CD14-positive monocyte (primary cell): ENCODE measurements at regions not wholly inside any gene's neighbourhood (a gene's known extent, or its start where the extent isn't known, plus 50 kb on each side); places are given as distances from the start of the nearest gene placed in this dataset.

Experiments used
- DNase-seq, 3 donors: peaks; one replicate each; pipeline ENCODE4 v3.0.0-alpha.2; 2011 to 2022
- H2AFZ ChIP-seq: 2 replicates; pipeline ENCODE4 v1.6.0; 2012; ENCODE audit warnings: mild to moderate bottlenecking, low read depth, low read length, inconsistent platforms; ENCODE audit not compliant: insufficient read depth, poor library complexity, severe bottlenecking
- H3K27ac ChIP-seq, 2 donors: 1 replicate in 1 of 2; 2 replicates in 1 of 2; pipeline ENCODE4 v1.5.1; 2012 to 2013; ENCODE audit warnings: low read length in 2 of 2, control low read depth in 1 of 2, inconsistent platforms in 1 of 2, low read depth in 1 of 2, mild to moderate bottlenecking in 1 of 2
- H3K27me3 ChIP-seq, 2 donors: one replicate each; pipeline versions ENCODE4 v1.6.0 to v1.6.1; 2011 to 2013; ENCODE audit warnings: low read length in 2 of 2; ENCODE audit not compliant: control insufficient read depth in 2 of 2, insufficient read depth in 2 of 2
- H3K36me3 ChIP-seq, 2 donors: replicated peaks in 1 of 2; 1 replicate in 1 of 2; 2 replicates in 1 of 2; pipeline versions ENCODE4 v1.5.1 to v1.6.1; 2012 to 2013; ENCODE audit warnings: low read length in 2 of 2, control low read depth in 1 of 2, inconsistent platforms in 1 of 2, mild to moderate bottlenecking in 1 of 2; ENCODE audit not compliant: insufficient read depth in 2 of 2, control insufficient read depth in 1 of 2
- H3K4me1 ChIP-seq, 2 donors: 1 replicate in 1 of 2; 2 replicates in 1 of 2; pipeline versions ENCODE4 v1.5.1 to v1.6.1; 2012 to 2013; ENCODE audit warnings: low read length in 2 of 2, control low read depth in 1 of 2, inconsistent platforms in 1 of 2, mild to moderate bottlenecking in 1 of 2, moderate library complexity in 1 of 2; ENCODE audit not compliant: insufficient read depth in 2 of 2, control insufficient read depth in 1 of 2
- H3K4me2 ChIP-seq: replicated peaks from 2 replicates; pipeline ENCODE3; 2012; ENCODE audit warnings: low read length, moderate library complexity, mild to moderate bottlenecking; ENCODE audit not compliant: poor library complexity, severe bottlenecking; ENCODE audit errors: extremely low read depth
- H3K4me3 ChIP-seq, 3 experiments: fragments of 200-600 bp in 1 of 3; sonication (generic) in 1 of 3; replicated peaks in 1 of 3; 1 replicate in 2 of 3; 2 replicates in 1 of 3; pipeline ENCODE4 v1.5.1; 2011 to 2013; ENCODE audit warnings: low read length in 3 of 3, mild to moderate bottlenecking in 3 of 3, control low read depth in 2 of 3, low read depth in 2 of 3, inconsistent platforms in 1 of 3, moderate library complexity in 1 of 3
- H3K79me2 ChIP-seq: 2 replicates; pipeline ENCODE4 v1.6.0; 2012; ENCODE audit warnings: mild to moderate bottlenecking, control low read depth, inconsistent platforms, low read length, moderate library complexity; ENCODE audit not compliant: insufficient read depth
- H3K9ac ChIP-seq: 2 replicates; pipeline ENCODE4 v1.6.0; 2017; ENCODE audit warnings: low read length, mild to moderate bottlenecking; ENCODE audit not compliant: insufficient read depth, poor library complexity, severe bottlenecking
- H3K9me3 ChIP-seq, 2 donors: replicated peaks in 1 of 2; 1 replicate in 1 of 2; 2 replicates in 1 of 2; pipeline versions ENCODE4 v1.5.1 to v1.6.1; 2012 to 2013; ENCODE audit warnings: low read length in 2 of 2, control low read depth in 1 of 2; ENCODE audit not compliant: control insufficient read depth in 1 of 2, insufficient read depth in 1 of 2
- H4K20me1 ChIP-seq: 2 replicates; pipeline ENCODE4 v1.6.0; 2012; ENCODE audit warnings: mild to moderate bottlenecking, low read length, control low read depth, moderate library complexity; ENCODE audit not compliant: insufficient read depth
- H3K27ac Mint-ChIP-seq, 7 donors: one replicate each; pipeline ENCODE4 v1.8.0; 2020; ENCODE audit warnings: mild to moderate bottlenecking in 7 of 7, mixed read lengths in 7 of 7, moderate library complexity in 6 of 7, inconsistent platforms in 2 of 7
- H3K27me3 Mint-ChIP-seq, 3 donors: one replicate each; pipeline ENCODE4 v1.8.0; 2021 to 2022; ENCODE audit warnings: low read depth in 3 of 3, mild to moderate bottlenecking in 3 of 3, mixed read lengths in 3 of 3, moderate library complexity in 3 of 3, inconsistent platforms in 1 of 3
- H3K36me3 Mint-ChIP-seq, 2 donors: one replicate each; pipeline ENCODE4 v1.8.0; 2020; ENCODE audit warnings: mixed read lengths in 2 of 2, inconsistent platforms in 1 of 2, mild to moderate bottlenecking in 1 of 2
- H3K4me1 Mint-ChIP-seq: one replicate; pipeline ENCODE4 v1.8.0; 2020; ENCODE audit warnings: mild to moderate bottlenecking, mixed read lengths
- H3K4me3 Mint-ChIP-seq, 2 donors: one replicate each; pipeline ENCODE4 v1.8.0; 2020; ENCODE audit warnings: mild to moderate bottlenecking in 2 of 2, mixed read lengths in 2 of 2, moderate library complexity in 1 of 2
- H3K9me3 Mint-ChIP-seq, 7 donors: one replicate each; pipeline ENCODE4 v1.8.0; 2020 to 2022; ENCODE audit warnings: mixed read lengths in 7 of 7, mild to moderate bottlenecking in 6 of 7, moderate library complexity in 6 of 7, inconsistent platforms in 2 of 7
- WGBS: methylation state at CpG from one replicate; pipeline ENCODE4 v1.1.5; 2013; ENCODE audit warnings: missing lambda C conversion rate; ENCODE audit not compliant: insufficient coverage; 5-methylcytosine and 5-hydroxymethylcytosine counted together
- intact Hi-C, 2 donors: fragments of 100-400 bp; cut with micrococcal nuclease; formaldehyde crosslinking; loops; one replicate each; pipeline versions ENCODE4 v1.15.0 to v1.15.1; 2023
- TF ChIP-seq, protein P1 (sequence below): fragments of 200-600 bp; IDR thresholded peaks from one replicate; pipeline ENCODE4 v1.8.0; 2022; ENCODE audit warnings: antibody characterized with exemption, mild to moderate bottlenecking

GRCh38 chr6:116992546-116992945 is 115.5 kb downstream of the RFX6 start:
- H3K4me1 ChIP-seq, result no peaks in the 10 kb centered on the region
- no peaks in the 10 kb centered on the region for H3K79me2 ChIP-seq
- Mint-ChIP-seq H3K27ac (no peak overlapping the region), H3K4me1 (no peaks in the 10 kb centered on the region), H3K27me3 (peaks cover 0 to 4% (median 2%) of the 10 kb centered on the region in 3 donors), H3K4me3 (no peak overlapping the region), H3K36me3 (no peaks in the 10 kb centered on the region), H3K9me3 (peaks cover 0 to 2% (median 0%) of the 10 kb centered on the region in 7 donors)
- DNase-seq, result no peak
- H3K4me2 ChIP-seq, result no peak overlapping the region
- no peaks in the 10 kb centered on the region for H3K36me3 ChIP-seq
- H2AFZ ChIP-seq, result no peak overlapping the region
- H3K27ac ChIP-seq, result no peak overlapping the region
- H3K9me3 ChIP-seq, result no peaks in the 10 kb centered on the region
- H3K27me3 ChIP-seq, result no peaks in the 10 kb centered on the region
- TF ChIP-seq, protein P1, sequence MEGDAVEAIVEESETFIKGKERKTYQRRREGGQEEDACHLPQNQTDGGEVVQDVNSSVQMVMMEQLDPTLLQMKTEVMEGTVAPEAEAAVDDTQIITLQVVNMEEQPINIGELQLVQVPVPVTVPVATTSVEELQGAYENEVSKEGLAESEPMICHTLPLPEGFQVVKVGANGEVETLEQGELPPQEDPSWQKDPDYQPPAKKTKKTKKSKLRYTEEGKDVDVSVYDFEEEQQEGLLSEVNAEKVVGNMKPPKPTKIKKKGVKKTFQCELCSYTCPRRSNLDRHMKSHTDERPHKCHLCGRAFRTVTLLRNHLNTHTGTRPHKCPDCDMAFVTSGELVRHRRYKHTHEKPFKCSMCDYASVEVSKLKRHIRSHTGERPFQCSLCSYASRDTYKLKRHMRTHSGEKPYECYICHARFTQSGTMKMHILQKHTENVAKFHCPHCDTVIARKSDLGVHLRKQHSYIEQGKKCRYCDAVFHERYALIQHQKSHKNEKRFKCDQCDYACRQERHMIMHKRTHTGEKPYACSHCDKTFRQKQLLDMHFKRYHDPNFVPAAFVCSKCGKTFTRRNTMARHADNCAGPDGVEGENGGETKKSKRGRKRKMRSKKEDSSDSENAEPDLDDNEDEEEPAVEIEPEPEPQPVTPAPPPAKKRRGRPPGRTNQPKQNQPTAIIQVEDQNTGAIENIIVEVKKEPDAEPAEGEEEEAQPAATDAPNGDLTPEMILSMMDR, result no peak
- no peaks in the 10 kb centered on the region for H4K20me1 ChIP-seq
- intact Hi-C loops, result no loop called here
- no peak overlapping the region for H3K9ac ChIP-seq
- H3K4me3 ChIP-seq, result no peak overlapping the region

- Histone ChIP-seq H3K27ac (no peak overlapping the region), H4K20me1 (no peaks in the 10 kb centered on the region), H2AFZ (no peak overlapping the region), H3K79me2 (no peaks in the 10 kb centered on the region), H3K4me2 (no peak overlapping the region), H3K4me1 (no peaks in the 10 kb centered on the region), H3K9ac (no peak overlapping the region), H3K4me3 (no peak overlapping the region), H3K27me3 (no peaks in the 10 kb centered on the region), H3K9me3 (no peaks in the 10 kb centered on the region), H3K36me3 (no peaks in the 10 kb centered on the region)
- no peak for DNase-seq
- intact Hi-C loops, result no loop called here
- TF ChIP-seq, protein P1, result no peak
- 80% methylated on average over 2 of the region's 5 CpGs for WGBS
- H3K4me3 Mint-ChIP-seq, result no peak overlapping the region
- no peak overlapping the region for H3K27ac Mint-ChIP-seq
- H3K36me3 Mint-ChIP-seq, result no peaks in the 10 kb centered on the region
- H3K4me1 Mint-ChIP-seq, result no peaks in the 10 kb centered on the region
- peaks cover 0 to 3% (median 2%) of the 10 kb centered on the region in 3 donors for H3K27me3 Mint-ChIP-seq
- peaks cover 0 to 2% (median 0%) of the 10 kb centered on the region in 7 donors for H3K9me3 Mint-ChIP-seq
Observed at GRCh38 chr6:116994447-116994846, 117.4 kb downstream of the RFX6 start.
